NCI-H2227 (cell line): ENCODE measurements at regions not wholly inside any gene's neighbourhood (a gene's known extent, or its start where the extent isn't known, plus 50 kb on each side); places are given as distances from the start of the nearest gene placed in this dataset.

ENCODE experiments used
- DNase-seq: peaks from one replicate; lab custom pipeline; 2025; ENCODE audit not compliant: unreplicated experiment; lab: John Stamatoyannopoulos, UW

DNA sequence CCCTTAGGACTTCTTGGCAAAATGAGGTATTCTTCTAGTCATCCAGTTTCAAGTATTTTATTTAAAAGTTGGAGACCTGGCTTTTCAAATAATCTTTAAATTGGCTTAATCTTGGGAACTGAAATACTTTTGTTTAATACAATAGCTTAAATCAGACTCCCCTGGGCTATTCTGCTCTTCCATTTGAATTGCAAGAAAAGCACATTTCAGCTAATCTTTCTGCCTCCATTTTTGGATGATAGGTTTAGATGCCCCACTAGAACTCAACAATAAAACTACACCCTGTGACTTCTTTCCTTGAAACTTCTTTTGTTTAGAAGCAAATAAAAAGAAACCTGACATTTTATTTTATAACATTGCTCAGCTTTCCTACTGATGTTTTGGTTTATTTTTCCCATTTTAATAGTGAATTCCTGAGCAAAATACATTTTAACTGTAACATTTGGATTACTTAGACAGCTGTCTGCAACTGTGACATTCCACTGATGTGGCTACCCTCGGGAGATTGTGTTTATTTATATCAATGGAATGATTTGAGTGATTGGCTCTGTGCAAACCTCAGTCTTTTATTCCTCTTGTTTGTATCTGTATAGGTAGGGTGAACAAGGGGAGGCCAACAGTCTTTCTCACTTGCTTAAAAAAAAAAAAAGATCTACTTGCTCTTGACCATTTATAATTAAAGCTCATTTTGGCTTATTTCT, 1045.8 kb upstream of the CNTN5 start:
- no peak for DNase-seq

DNA sequence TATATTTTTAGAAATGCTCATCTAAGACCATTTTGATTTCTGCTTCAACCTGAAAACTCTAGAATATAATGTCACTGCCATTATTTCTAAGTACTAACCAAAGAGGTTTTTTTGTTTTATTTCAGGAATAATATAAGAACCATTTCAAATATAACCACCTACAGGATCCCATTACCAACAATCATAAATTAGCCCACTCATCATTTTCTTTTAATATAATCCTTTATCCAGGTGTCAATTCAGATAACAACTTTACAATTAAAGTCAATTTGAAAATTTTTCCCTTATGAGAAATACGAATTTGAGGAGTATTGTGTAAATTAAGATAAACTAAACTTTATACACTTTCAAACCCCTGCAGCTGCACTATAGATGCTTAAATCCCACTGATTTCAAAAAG, 1043.0 kb upstream of the CNTN5 start:
- DNase-seq: no peak

DNA sequence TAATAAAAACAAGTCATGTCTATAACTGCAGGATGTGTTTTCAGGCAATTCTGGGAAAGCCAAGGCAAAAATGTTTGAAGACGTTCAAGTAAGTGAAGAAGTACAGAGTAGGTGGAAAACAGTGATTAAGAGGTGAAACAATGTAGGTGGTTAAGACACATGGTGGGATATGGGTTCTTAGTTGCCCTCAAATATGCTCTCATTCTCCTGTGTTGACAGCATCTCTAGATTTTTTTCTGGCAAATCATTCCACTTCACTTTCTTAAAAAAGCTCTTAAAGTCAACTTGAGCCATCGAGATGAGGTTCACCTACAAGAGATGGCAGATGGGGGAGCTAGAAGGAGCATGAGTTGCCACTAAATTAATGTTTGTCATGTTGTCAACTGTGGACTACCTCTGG, 1041.0 kb upstream of the CNTN5 start:
- no peak for DNase-seq

DNA sequence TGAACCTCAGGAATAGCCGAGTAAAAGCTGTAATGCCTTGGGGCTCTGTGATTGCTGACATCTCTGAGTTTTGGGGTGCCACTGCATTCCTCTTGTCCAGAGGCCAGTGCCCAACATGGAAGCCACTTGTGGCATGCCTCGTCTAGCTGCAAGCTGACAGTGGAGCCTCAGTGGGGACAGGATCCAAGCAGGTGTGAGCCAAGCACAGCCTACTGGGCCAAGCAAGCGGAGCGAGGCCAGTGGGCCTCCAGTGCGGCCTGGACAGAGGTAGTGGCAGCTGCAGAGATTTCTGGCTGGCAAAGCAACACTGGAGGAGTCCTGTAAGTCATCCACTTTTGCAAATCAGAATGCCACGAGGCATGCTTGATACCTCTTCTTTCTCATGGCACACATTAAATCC, 1038.2 kb upstream of the CNTN5 start:
- DNase-seq: no peak

DNA sequence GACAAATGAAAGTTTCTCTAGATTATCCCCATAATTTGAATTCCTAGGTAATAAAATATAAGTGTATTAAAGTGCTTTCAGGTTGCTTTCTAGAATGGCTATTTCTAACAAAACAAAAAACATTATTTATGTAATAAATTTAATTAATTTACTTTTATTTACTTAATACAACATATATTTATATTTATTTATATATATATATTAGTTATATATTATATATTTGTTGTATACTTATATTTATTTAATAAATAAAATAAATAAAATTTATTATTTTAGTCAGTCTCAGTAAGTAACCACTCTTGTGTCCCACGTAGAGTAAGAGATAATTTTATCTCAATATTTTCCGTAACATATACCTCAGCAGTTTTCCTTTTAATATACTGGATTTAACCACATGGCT, 1031.6 kb upstream of the CNTN5 start:
- DNase-seq: no peak

DNA sequence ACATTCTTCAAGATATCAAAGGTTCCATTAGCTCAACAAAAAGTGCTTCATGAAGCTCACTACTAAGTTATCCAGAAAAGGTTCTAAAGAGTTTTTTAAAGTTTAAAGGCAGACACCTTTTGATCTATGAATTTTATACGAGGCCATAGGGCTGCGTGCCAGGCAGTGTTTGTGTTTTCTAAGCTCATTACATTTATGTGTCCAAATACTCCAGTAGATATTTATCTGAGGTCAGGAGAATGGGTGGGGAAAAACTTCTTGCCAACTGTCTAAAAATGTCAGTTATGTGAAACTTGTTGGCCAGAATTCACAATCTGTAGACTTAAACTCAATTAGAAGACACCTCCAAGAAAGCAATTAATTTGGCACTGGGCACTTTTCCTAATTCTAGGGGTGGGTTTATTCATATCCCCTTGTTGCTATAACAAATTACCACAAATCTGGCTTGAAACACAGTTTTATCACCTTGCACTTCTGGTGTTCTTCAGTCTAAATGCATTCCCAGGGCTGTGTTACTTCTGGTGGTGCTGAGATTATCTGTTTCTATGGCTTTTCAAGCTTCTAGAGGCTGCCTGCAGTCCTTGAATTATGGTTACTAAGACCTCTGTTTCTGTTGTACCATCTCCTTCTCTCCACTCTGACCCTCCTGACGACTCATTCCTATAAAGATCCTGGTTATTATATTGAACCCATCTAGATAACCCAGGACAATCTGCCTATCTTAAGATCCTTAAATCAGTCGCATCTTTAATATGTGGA, 1030.4 kb upstream of the CNTN5 start:
- no peak for DNase-seq

DNA sequence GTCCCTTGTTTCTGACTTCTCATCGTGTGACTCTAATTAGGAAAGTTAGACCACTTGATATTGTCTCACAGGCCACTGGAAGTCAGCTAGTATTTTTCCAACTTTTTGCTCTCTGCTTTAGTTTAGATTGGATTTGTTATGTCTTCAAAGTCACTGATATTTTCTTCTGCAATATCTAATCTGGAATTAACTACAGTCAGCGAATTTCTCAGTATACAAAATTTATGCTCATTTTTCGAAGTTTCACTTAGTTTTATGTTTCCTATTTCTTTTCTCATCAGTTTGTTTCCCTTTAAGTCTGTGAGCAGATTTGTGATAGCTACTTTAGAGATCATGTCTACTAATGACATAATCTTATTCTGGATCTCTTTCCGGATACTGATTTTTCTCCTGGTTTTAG, 1027.2 kb upstream of the CNTN5 start:
- no peak for DNase-seq

DNA sequence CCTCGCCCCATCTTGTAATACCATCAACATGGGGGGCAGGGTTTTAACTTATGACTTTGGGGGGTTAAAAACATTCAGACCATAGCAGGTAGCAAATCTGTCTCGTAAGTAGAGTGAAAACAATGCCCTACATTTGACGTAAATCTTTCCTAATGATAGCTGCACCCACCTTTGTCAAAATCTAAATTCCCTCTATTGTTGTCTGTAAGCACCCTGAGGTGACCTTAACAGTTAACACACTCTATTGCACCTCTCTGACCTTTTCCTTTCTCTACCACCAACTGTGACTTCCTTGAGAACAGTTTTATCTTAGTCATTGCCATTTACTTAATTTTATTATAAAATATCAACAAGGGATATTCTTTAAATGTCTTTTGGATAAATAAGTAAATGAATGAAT, 1024.9 kb upstream of the CNTN5 start:
- DNase-seq: no peak

DNA sequence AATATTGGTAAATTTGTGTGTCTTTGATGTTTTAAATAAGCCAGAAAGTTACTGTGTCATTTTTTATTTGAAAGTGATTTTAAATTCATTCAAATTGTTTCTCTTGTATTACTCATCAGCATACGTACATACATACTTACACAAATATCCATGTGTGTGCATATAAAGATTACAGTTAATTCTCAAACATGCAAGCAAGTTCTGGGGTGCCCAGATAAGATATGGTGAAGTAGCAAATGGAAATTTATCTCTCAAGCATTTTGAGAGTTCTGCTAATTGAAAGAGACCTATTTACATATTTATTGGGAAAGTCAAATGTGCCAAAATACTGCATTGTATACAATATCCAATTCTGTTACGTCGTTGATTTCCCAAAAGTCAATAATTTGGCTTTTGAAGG, 1024.0 kb upstream of the CNTN5 start:
- no peak for DNase-seq

DNA sequence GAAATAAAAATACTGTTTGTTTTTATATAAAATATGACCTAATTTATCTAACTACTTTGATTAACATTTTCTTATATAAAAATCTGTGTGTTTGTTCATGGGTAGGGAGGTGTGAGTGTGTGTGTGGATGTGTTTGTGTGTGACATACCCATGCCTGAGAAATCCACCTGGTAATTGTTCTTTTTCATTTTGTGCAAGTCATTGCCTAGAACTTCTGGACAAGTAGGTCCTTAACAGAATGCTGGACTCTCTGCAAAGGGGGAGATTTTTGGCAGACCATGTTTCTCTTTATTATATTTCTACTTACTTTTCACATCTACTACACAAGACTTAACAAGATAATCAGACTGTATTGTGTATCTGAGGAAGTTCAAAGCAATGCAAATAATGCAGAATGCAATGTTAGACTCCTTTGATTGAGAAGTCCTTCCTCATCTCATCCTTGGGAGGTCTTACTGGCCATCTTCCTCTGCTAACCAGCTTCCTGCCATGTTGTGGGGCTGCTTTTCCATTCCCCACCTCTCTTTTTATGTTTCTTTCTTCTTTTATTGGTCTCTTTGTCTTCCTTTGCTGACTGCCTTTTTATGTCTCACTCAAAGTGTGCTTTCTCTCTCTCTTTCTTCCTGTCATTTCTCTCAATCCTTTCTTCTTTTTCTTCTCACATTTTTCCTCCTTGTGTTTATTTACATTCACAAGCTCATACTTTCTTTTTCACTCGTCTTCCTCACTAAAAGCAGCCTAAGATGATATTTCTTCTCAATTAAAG, 1017.0 kb upstream of the CNTN5 start:
- no peak for DNase-seq

DNA sequence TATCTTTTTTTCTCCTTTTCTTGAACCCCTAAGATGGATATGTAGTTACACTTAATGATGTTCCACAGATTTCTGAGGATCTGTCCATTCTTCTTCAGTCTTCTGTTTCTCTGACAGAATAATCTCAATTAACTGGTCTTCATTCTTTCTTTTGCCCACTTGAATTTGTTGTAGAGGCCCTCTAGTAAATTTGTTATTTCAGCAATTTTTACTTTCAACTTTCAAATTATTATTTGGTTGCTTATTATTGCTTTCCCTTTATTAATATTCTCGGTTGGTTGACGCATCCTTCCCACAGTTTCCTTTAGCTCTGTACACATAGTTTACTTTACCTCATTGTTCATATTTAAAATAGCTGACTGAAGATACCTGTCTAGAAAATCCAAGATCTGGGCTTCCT, 1013.7 kb upstream of the CNTN5 start:
- DNase-seq: no peak

DNA sequence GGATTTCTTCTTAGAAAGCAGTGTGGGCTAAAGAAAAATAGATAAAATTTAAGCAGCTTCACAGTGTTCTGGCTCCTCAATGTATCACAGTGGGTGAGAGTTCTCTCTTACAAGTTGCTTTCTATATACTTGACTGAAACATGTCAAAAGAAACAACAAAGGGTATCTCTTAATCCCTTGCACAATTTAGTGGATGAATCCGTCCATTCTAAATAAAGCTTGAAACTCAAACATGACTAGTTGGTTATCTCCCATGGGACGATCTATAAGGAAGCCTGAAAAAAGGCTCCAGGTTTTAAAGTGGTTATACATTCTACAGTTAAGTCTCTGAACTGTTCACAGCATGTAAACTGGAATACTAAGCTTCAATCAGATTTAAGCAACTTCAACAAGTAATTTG, 993.1 kb upstream of the CNTN5 start:
- DNase-seq: no peak

DNA sequence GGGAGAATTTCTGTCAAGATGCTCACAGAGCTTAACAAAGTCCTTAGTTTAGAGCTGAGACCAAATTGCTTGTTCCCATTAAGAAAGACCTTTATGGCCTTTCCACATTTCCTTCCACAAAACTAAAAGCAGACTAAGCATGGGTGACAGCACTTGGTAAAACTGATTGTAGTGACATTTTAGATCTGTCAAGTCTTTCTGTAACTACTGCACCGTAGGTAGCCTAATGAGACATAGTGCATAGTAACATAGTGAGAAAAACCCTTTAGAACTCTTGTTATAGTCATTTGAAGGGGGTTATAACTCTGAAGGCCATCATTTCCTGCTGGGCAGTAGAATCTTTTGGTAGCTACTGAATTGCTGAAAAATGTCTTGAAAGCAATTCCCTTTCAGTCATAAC, 990.9 kb upstream of the CNTN5 start:
- DNase-seq: no peak

DNA sequence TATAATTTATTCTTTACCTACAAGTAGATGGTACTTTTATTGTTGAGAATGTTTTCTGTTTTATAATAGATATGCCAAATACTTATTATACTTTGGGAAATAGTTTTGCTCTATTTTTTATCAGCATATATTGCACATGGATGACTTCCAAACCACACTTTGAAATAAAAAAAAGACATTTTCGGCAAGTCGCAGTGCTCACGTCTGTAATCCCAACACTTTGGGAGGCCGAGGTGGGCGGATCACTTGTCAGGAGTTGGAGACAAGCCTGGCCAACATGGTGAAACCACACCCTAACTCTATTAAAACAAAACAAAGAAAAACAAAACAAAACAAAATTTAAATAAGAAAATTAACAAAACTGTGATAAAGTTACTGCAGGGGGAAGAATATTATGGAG, 983.9 kb upstream of the CNTN5 start:
- no peak for DNase-seq

DNA sequence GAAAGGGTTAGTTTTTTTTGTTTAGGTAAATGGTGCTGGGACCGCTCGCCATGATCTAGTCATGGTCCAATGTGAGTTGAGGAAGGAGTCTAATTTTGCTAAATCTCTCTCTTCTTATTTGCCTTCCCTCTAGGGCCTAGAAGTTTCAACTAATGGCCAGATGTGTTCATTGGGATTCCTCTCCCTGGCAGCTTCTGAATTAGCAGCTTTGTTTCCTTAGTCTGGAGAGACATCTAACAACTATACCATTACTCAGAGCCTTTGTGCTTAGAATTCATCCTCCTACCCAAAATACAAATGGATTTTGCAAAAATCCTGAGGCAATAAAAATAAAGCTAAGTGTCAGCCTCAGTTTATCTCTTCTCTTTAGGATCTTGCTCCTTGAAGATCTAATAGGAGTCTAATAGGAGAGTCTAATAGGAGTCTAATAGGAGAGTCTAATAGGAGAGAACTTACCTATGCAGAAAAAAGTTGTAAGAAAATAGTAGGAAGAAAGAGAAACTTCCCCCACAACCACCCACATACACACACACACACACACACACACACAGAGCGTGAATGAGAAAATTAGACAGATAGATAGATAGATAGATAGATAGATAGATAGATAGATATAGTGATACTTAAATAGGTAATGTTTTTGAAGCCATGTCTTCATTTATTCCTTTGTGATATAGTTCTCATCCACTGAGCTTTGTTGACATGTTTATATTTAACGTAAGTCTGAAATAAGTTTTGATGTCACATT, 980.5 kb upstream of the CNTN5 start:
- DNase-seq: no peak

DNA sequence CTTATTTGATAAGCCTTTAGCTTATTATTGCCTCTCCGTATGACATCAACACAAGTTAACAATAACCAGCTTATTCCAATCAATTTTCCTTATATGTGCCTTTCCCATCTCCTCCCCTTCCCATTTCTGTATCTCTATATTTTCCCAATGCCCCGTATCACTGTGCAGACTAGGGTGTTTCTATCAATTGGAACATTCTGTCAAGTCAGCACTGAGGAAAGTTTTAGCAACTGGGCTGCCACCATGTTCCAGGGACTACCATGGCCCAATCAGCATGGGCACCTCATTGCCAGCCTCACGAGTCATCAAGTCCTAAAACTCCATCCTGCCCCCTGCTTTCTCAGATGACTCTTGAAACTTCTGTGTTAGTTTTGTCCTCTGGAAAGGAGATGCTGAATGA, 973.1 kb upstream of the CNTN5 start:
- no peak for DNase-seq

DNA sequence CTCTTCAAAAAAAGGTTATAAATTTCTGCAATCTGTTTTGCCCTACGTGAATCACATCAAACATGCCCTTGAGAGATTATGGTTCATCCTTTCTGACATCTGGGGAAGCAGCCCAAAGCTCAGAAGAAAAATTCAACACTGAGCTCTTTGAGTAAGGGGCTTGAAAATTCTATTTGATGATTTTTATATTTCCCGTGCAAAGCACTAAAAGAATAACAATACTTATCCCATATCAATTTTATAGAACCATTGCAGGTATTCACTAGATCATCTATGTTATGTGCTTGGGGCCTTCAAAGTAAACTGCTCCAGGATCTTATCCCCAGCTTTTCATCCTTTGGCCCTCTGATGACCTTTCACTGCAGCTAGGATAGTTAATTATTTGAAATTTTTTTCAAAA, 966.9 kb upstream of the CNTN5 start:
- DNase-seq: no peak

DNA sequence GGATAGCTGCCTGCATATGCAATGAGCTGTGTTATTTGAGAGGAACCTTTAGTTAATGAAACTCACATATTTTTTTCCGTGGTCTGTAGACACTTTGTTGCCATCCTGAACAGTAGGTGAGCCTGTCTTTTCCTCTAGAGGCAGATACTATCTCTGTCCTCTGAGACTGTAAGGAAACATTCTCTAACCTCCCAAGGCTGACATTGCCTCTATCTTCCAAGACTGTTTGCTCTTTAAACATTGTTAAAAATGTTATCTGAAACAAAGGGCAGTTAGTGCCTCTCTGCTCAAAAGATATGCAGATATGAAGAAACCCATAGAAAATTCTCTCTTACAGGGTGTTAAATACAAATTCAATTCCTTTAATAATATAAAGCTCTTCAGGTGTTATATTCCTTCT, 963.8 kb upstream of the CNTN5 start:
- DNase-seq: no peak

DNA sequence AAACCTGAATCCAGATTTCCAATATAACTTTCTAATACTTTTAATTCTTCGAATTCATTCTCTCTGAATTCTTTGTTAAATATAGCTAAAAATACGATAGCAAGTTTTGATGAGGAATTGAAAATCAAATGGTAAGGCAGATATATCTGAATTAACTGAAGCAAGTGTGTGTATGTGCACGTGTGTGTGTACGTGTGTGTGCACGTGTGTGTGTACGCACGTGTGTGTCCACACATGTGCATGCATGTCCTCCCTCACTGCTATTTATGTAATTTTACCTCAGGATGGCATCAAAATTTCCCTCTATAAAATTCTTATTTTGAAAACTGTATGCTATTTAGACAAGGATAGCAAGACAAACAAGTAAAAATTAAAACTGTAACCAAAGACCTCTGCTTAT, 961.3 kb upstream of the CNTN5 start:
- no peak for DNase-seq

DNA sequence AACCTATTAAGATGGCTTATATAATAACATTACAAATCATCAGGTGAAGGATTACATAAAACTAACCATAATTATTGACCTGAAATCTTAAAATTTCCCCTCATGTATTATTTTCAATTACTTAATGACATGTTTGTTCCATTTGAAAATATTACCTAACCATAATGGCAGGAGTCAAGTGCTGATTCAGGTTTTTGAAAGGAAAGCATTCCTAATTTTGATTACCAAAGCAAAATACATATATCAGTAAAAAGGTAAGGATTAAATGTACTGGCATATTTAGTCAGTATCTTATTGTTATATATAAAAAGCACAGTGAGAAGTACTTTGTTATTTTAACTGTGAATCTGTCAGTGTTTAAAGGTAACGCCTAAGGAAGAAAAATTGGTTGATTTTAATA, 960.0 kb upstream of the CNTN5 start:
- DNase-seq: no peak

DNA sequence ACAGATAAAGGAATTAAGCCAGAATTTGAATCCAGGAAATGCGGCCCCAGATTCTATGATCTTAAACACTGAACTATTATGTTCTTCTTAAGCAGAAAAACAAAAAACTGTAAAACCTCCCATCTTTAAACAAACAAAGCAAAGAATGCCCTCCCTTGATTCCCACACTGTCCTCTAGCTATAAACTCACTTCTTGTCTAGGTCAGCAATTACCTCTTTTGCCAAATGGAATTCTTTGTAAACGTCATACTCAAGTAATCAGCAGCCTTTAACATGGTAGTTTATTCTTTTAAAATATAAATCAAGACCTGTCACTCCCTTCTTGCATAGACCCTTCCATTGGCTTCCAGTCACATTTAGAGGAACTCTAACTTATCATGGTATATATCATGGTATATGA, 958.9 kb upstream of the CNTN5 start:
- no peak for DNase-seq

DNA sequence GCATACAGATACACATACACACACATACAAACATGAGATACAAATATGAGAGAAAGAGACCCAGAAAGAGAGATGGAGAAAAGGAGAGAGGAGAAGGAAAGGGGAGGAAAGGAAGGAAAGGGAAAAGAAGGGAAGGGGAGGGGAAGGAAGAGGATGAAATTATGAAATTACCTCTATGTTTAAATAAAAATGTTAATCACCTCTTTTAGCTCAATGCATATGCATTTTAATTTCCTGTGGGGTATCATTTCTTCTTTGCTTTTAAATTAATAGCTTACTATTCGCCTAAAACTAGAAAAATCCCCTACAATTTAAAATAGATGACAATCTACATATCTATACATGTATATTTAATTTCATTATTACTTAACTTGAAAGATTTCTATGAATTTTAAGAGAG, 958.0 kb upstream of the CNTN5 start:
- no peak for DNase-seq
